ENCODE measurements at regions not wholly inside any gene's neighbourhood (a gene's known extent, or its start where the extent isn't known, plus 50 kb on each side); places are given as distances from the start of the nearest gene placed in this dataset.
"Not testable (repeated sequence)": the region's sequence is repeated elsewhere in the genome, so short reads cannot be mapped to it uniquely, and the experiment has no call there.

- not testable (repeated sequence) for H2BK15ac ChIP-seq (ENCODE audit: low read depth, poor library complexity, severe bottlenecking); H3K9ac ChIP-seq (ENCODE audit: low read length); H2AFZ ChIP-seq (ENCODE audit: low read depth, low read length); DNase-seq; H2AK5ac ChIP-seq (ENCODE audit: low read length, severe bottlenecking); H2BK12ac ChIP-seq (ENCODE audit: low read length in 2 of 2); H3K23ac ChIP-seq (ENCODE audit: low read length in 2 of 2); H2BK120ac ChIP-seq (ENCODE audit: low read depth, low read length); H3K79me1 ChIP-seq (replicated peaks; ENCODE audit: low read length, poor library complexity, severe bottlenecking); H3K4me3 ChIP-seq (ENCODE audit: insufficient read depth in 1 of 2, low read depth in 1 of 2, low read length in 2 of 2); H2BK5ac ChIP-seq (ENCODE audit: low read depth, low read length, poor library complexity, severe bottlenecking); H3K27me3 ChIP-seq (ENCODE audit: control insufficient read depth in 1 of 2, insufficient read depth in 1 of 2, low read length in 2 of 2); H4K8ac ChIP-seq (ENCODE audit: low read length); H3K18ac ChIP-seq (ENCODE audit: low read depth in 1 of 2, low read length in 2 of 2); H3K4me1 ChIP-seq (ENCODE audit: control insufficient read depth, insufficient read depth, low read depth, low read length); H4K91ac ChIP-seq (ENCODE audit: low read length); H3K4ac ChIP-seq (ENCODE audit: low read depth in 1 of 2, low read length in 2 of 2); H3K14ac ChIP-seq (ENCODE audit: low read length in 2 of 2); H3K36me3 ChIP-seq (ENCODE audit: control insufficient read depth in 1 of 2, insufficient read depth in 2 of 2, low read depth in 1 of 2, low read length in 2 of 2); H3K4me2 ChIP-seq (ENCODE audit: low read length, poor library complexity, severe bottlenecking); H3K27ac ChIP-seq (ENCODE audit: low read length, poor library complexity, severe bottlenecking)
- H3K9me3 ChIP-seq (ENCODE audit: control insufficient read depth, low read length) = peaks cover 12% of the 10 kb centered on the region
- WGBS = 78% methylated on average over 1 of the region's 2 CpGs
Measured at GRCh38 chr2:194511070-194511469, 1146.0 kb upstream of the SLC39A10 start.

GRCh38 chr2:194504876-194505275 is 1152.2 kb upstream of the SLC39A10 start:
- H3K14ac ChIP-seq (ENCODE audit: low read length in 2 of 2); H2BK120ac ChIP-seq (ENCODE audit: low read depth, low read length): not testable (repeated sequence)
- WGBS = 67% methylated on average over 1 of the region's 3 CpGs

GRCh38 chr2:194495046-194495445 is 1162.0 kb upstream of the SLC39A10 start:
- Histone ChIP-seq H2BK15ac (ENCODE audit: low read depth, poor library complexity, severe bottlenecking) (no peak overlapping the region), H4K8ac (ENCODE audit: low read length) (no peak overlapping the region), H3K36me3 (ENCODE audit: control insufficient read depth in 1 of 2, insufficient read depth in 2 of 2, low read depth in 1 of 2, low read length in 2 of 2) (no peaks in the 10 kb centered on the region), H3K14ac (ENCODE audit: low read length in 2 of 2) (no peak overlapping the region), H2AFZ (ENCODE audit: low read depth, low read length) (no peak overlapping the region), H3K27me3 (ENCODE audit: control insufficient read depth in 1 of 2, insufficient read depth in 1 of 2, low read length in 2 of 2) (no peaks in the 10 kb centered on the region), H3K4me3 (ENCODE audit: insufficient read depth in 1 of 2, low read depth in 1 of 2, low read length in 2 of 2) (no peak overlapping the region), H3K79me1 (replicated peaks; ENCODE audit: low read length, poor library complexity, severe bottlenecking) (no peaks in the 10 kb centered on the region), H3K9me3 (ENCODE audit: control insufficient read depth, low read length) (no peaks in the 10 kb centered on the region), H2AK5ac (ENCODE audit: low read length, severe bottlenecking) (no peak overlapping the region), H2BK5ac (ENCODE audit: low read depth, low read length, poor library complexity, severe bottlenecking) (no peak overlapping the region), H3K27ac (ENCODE audit: low read length, poor library complexity, severe bottlenecking) (no peak overlapping the region), H3K18ac (ENCODE audit: low read depth in 1 of 2, low read length in 2 of 2) (no peak overlapping the region), H4K91ac (ENCODE audit: low read length) (no peak overlapping the region), H3K4ac (ENCODE audit: low read depth in 1 of 2, low read length in 2 of 2) (no peak overlapping the region), H3K23ac (ENCODE audit: low read length in 2 of 2) (no peak overlapping the region), H2BK12ac (ENCODE audit: low read length in 2 of 2) (no peak overlapping the region), H3K4me1 (ENCODE audit: control insufficient read depth, insufficient read depth, low read depth, low read length) (no peaks in the 10 kb centered on the region), H3K9ac (ENCODE audit: low read length) (no peak overlapping the region), H2BK120ac (ENCODE audit: low read depth, low read length) (no peak overlapping the region), H3K4me2 (ENCODE audit: low read length, poor library complexity, severe bottlenecking) (no peak overlapping the region)
- DNase-seq = no peak

More at GRCh38 chr2:194504876-194505275, 1152.2 kb upstream of the SLC39A10 start:
- H3K9ac ChIP-seq (ENCODE audit: low read length); H2BK5ac ChIP-seq (ENCODE audit: low read depth, low read length, poor library complexity, severe bottlenecking); H3K4ac ChIP-seq (ENCODE audit: low read depth in 1 of 2, low read length in 2 of 2); H4K91ac ChIP-seq (ENCODE audit: low read length); H3K4me3 ChIP-seq (ENCODE audit: insufficient read depth in 1 of 2, low read depth in 1 of 2, low read length in 2 of 2); H3K18ac ChIP-seq (ENCODE audit: low read depth in 1 of 2, low read length in 2 of 2); H3K79me1 ChIP-seq (replicated peaks; ENCODE audit: low read length, poor library complexity, severe bottlenecking); H2AFZ ChIP-seq (ENCODE audit: low read depth, low read length); H3K4me2 ChIP-seq (ENCODE audit: low read length, poor library complexity, severe bottlenecking); H3K4me1 ChIP-seq (ENCODE audit: control insufficient read depth, insufficient read depth, low read depth, low read length); H3K27me3 ChIP-seq (ENCODE audit: control insufficient read depth in 1 of 2, insufficient read depth in 1 of 2, low read length in 2 of 2); DNase-seq; H2BK12ac ChIP-seq (ENCODE audit: low read length in 2 of 2); H3K27ac ChIP-seq (ENCODE audit: low read length, poor library complexity, severe bottlenecking); H2BK15ac ChIP-seq (ENCODE audit: low read depth, poor library complexity, severe bottlenecking); H4K8ac ChIP-seq (ENCODE audit: low read length); H3K23ac ChIP-seq (ENCODE audit: low read length in 2 of 2); H3K36me3 ChIP-seq (ENCODE audit: control insufficient read depth in 1 of 2, insufficient read depth in 2 of 2, low read depth in 1 of 2, low read length in 2 of 2); H3K9me3 ChIP-seq (ENCODE audit: control insufficient read depth, low read length); H2AK5ac ChIP-seq (ENCODE audit: low read length, severe bottlenecking): not testable (repeated sequence)

GRCh38 chr2:194494401-194494800 is 1162.6 kb upstream of the SLC39A10 start:
- H3K27me3 ChIP-seq (ENCODE audit: control insufficient read depth in 1 of 2, insufficient read depth in 1 of 2, low read length in 2 of 2) = no peaks in the 10 kb centered on the region
- H3K4ac ChIP-seq (ENCODE audit: low read depth in 1 of 2, low read length in 2 of 2) = no peak overlapping the region
- H2BK15ac ChIP-seq (ENCODE audit: low read depth, poor library complexity, severe bottlenecking) = no peak overlapping the region
- no peaks in the 10 kb centered on the region for H3K79me1 ChIP-seq (replicated peaks; ENCODE audit: low read length, poor library complexity, severe bottlenecking)
- no peak overlapping the region for H2BK5ac ChIP-seq (ENCODE audit: low read depth, low read length, poor library complexity, severe bottlenecking)
- DNase-seq = no peak
- H2BK120ac ChIP-seq (ENCODE audit: low read depth, low read length) = no peak overlapping the region
- H3K18ac ChIP-seq (ENCODE audit: low read depth in 1 of 2, low read length in 2 of 2) = no peak overlapping the region
- no peaks in the 10 kb centered on the region for H3K36me3 ChIP-seq (ENCODE audit: control insufficient read depth in 1 of 2, insufficient read depth in 2 of 2, low read depth in 1 of 2, low read length in 2 of 2)
- no peak overlapping the region for H2AFZ ChIP-seq (ENCODE audit: low read depth, low read length)
- H3K9ac ChIP-seq (ENCODE audit: low read length) = no peak overlapping the region
- no peak overlapping the region for H3K14ac ChIP-seq (ENCODE audit: low read length in 2 of 2)
- no peak overlapping the region for H3K4me2 ChIP-seq (ENCODE audit: low read length, poor library complexity, severe bottlenecking)
- H2AK5ac ChIP-seq (ENCODE audit: low read length, severe bottlenecking) = no peak overlapping the region
- H4K91ac ChIP-seq (ENCODE audit: low read length) = no peak overlapping the region
- no peak overlapping the region for H3K27ac ChIP-seq (ENCODE audit: low read length, poor library complexity, severe bottlenecking)
- no peaks in the 10 kb centered on the region for H3K9me3 ChIP-seq (ENCODE audit: control insufficient read depth, low read length)
- H4K8ac ChIP-seq (ENCODE audit: low read length) = no peak overlapping the region
- H3K4me1 ChIP-seq (ENCODE audit: control insufficient read depth, insufficient read depth, low read depth, low read length) = no peaks in the 10 kb centered on the region
- no peak overlapping the region for H3K23ac ChIP-seq (ENCODE audit: low read length in 2 of 2)
- H3K4me3 ChIP-seq (ENCODE audit: insufficient read depth in 1 of 2, low read depth in 1 of 2, low read length in 2 of 2) = no peak overlapping the region
- no peak overlapping the region for H2BK12ac ChIP-seq (ENCODE audit: low read length in 2 of 2)
